ENCODE measurements at regions not wholly inside any gene's neighbourhood (a gene's known extent, or its start where the extent isn't known, plus 50 kb on each side); places are given as distances from the start of the nearest gene placed in this dataset.

DNA sequence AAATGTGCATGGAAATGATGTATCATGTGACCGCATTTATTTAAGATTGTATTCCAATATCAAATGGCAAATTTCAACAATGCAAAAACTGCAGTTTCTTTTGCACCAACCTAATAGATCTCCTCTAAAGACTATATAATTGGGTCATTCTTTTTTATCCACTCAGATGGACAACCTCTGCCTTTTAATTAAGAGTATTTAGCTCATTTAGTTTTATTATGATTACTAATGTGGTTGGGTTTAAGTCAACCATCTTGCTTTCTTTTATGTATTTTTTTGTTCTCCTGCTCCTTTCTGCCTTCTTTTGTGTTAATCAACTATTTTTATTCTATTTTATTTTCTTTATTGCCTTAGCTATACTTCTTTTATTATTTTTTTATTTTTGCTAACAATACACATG lies 468.5 kb upstream of the MKI67 start:
- Mint-ChIP-seq H3K36me3 (ENCODE audit: insufficient read depth) (no peaks in the 10 kb centered on the region), H3K4me3 (no peak overlapping the region), H3K27me3 (no peaks in the 10 kb centered on the region), H3K9me3 (peaks cover 0 to 2% of the 10 kb centered on the region in 2 donors), H3K4me1 (ENCODE audit: low read depth in 2 of 2) (no peaks in the 10 kb centered on the region), H3K27ac (no peak overlapping the region)
- DNase-seq (no peak), ATAC-seq (replicated peaks) (no peak)

- H3K27me3 Mint-ChIP-seq = no peaks in the 10 kb centered on the region
- no peaks in the 10 kb centered on the region for H3K36me3 Mint-ChIP-seq (ENCODE audit: insufficient read depth)
- no peaks in the 10 kb centered on the region for H3K4me1 Mint-ChIP-seq (ENCODE audit: low read depth in 2 of 2)
- no peak for ATAC-seq (replicated peaks)
- DNase-seq = no peak
- H3K9me3 Mint-ChIP-seq = peaks cover 0 to 2% of the 10 kb centered on the region in 2 donors
- H3K4me3 Mint-ChIP-seq = no peak overlapping the region
- no peak overlapping the region for H3K27ac Mint-ChIP-seq
These were observed 470.7 kb upstream of the MKI67 start for GRCh38 chr10:128596906-128597305.

DNA sequence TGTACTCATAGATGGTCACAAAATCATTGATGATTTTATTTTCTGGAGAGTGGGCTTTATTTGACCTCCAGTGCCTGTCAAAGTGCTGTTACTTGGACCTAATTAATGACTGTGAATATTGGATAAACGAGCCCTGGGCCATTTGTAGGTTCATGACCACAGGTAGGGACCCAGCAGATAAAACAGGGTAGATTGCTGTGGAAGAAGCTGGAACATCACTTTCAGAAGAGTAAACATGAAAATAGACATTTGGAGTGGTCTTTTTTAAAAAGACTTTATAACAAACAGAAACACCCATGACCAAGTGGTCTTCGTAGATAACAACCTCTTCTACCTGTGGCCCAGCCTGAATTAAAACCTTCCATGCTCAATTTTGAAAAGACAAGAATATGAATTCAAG lies 472.8 kb upstream of the MKI67 start:
- Mint-ChIP-seq H3K9me3 (no peaks in the 10 kb centered on the region), H3K4me3 (no peak overlapping the region)
- no peak for ATAC-seq (replicated peaks)

DNA sequence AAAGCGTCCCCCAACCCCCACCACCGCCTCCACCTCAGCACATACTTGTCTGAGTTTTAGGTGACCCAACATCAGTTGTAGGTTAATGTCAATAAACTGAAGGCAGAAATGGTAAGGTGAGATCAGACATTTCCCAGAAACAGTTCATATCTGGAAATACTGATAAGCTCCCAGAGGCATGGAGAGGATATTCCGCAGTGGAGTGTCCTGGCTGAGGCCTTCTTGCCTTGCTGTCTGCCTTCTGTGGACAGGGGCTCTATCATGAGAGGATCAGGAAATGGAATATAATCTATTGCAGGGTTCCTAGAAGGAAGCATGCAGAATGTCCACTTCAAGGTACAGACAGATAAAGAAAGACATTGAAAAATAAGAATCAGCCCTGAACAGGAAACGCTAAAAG lies 473.3 kb upstream of the MKI67 start:
- H3K4me1 Mint-ChIP-seq (ENCODE audit: low read depth in 2 of 2) = no peaks in the 10 kb centered on the region
- ATAC-seq (replicated peaks) (no peak), DNase-seq (no peak)
- no peak overlapping the region for H3K27ac Mint-ChIP-seq
- H3K4me3 Mint-ChIP-seq = no peak overlapping the region
- H3K36me3 Mint-ChIP-seq (ENCODE audit: insufficient read depth) = no peaks in the 10 kb centered on the region
- H3K9me3 Mint-ChIP-seq = no peaks in the 10 kb centered on the region
- H3K27me3 Mint-ChIP-seq = peaks cover 0 to 9% of the 10 kb centered on the region in 2 donors

More for the DNA sequence above, 472.8 kb upstream of the MKI67 start:
- Mint-ChIP-seq H3K36me3 (ENCODE audit: insufficient read depth) (no peaks in the 10 kb centered on the region), H3K27ac (no peak overlapping the region), H3K4me1 (ENCODE audit: low read depth in 2 of 2) (no peaks in the 10 kb centered on the region), H3K27me3 (peaks cover 0 to 9% of the 10 kb centered on the region in 2 donors)
- DNase-seq = no peak

GRCh38 chr10:128602183-128602582 lies 476.0 kb upstream of the MKI67 start:
- no peaks in the 10 kb centered on the region for H3K36me3 Mint-ChIP-seq (ENCODE audit: insufficient read depth)
- H3K4me1 Mint-ChIP-seq (ENCODE audit: low read depth in 2 of 2) = no peaks in the 10 kb centered on the region
- ATAC-seq (replicated peaks) = no peak
- no peak overlapping the region for H3K27ac Mint-ChIP-seq
- H3K4me3 Mint-ChIP-seq = no peak overlapping the region
- H3K9me3 Mint-ChIP-seq = no peaks in the 10 kb centered on the region
- no peak for DNase-seq
- H3K27me3 Mint-ChIP-seq = peaks cover 0 to 9% of the 10 kb centered on the region in 2 donors

DNA sequence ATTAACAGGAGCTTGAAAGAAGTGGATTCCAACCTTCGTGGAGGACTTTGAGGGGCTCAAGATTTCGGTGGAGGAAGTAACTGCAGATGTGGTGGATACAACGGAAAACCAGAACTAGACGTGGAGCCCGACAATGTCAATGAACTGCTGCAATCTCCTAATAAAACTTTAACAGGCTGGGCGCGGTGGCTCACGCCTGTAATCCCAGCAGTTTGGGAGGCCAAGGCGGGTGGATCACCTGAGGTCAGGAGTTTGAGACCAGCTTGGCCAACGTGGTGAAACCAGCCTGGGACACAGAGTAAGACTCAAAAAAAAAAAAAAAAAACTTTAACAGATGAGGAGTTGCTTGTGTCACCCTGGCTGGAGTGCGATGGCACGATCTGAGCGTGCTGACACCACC lies 477.8 kb upstream of the MKI67 start:
- Mint-ChIP-seq H3K4me3 (no peak overlapping the region), H3K27me3 (peaks cover 0 to 9% of the 10 kb centered on the region in 2 donors)
- no peak for ATAC-seq (replicated peaks)

GRCh38 chr10:128605180-128605579 lies 479.0 kb upstream of the MKI67 start:
- Mint-ChIP-seq H3K9me3 (no peaks in the 10 kb centered on the region), H3K36me3 (ENCODE audit: insufficient read depth) (no peaks in the 10 kb centered on the region), H3K4me1 (ENCODE audit: low read depth in 2 of 2) (no peaks in the 10 kb centered on the region), H3K4me3 (no peak overlapping the region), H3K27me3 (peaks cover 0 to 9% of the 10 kb centered on the region in 2 donors), H3K27ac (no peak overlapping the region)
- no peak for DNase-seq
- no peak for ATAC-seq (replicated peaks)

More for the DNA sequence above, 477.8 kb upstream of the MKI67 start:
- no peak for DNase-seq
- H3K36me3 Mint-ChIP-seq (ENCODE audit: insufficient read depth) = no peaks in the 10 kb centered on the region
- no peaks in the 10 kb centered on the region for H3K9me3 Mint-ChIP-seq
- no peak overlapping the region for H3K27ac Mint-ChIP-seq
- no peaks in the 10 kb centered on the region for H3K4me1 Mint-ChIP-seq (ENCODE audit: low read depth in 2 of 2)

- no peaks in the 10 kb centered on the region for H3K9me3 Mint-ChIP-seq
- H3K4me1 Mint-ChIP-seq (ENCODE audit: low read depth in 2 of 2) = no peaks in the 10 kb centered on the region
- H3K4me3 Mint-ChIP-seq = no peak overlapping the region
- H3K27ac Mint-ChIP-seq = no peak overlapping the region
- no peak for ATAC-seq (replicated peaks)
- H3K36me3 Mint-ChIP-seq (ENCODE audit: insufficient read depth) = no peaks in the 10 kb centered on the region
- DNase-seq = no peak
- H3K27me3 Mint-ChIP-seq = peaks cover 0 to 9% of the 10 kb centered on the region in 2 donors
These were observed 479.8 kb upstream of the MKI67 start for GRCh38 chr10:128606055-128606454.

- no peak overlapping the region for H3K4me3 Mint-ChIP-seq
- ATAC-seq (replicated peaks) = no peak
- no peaks in the 10 kb centered on the region for H3K9me3 Mint-ChIP-seq
- DNase-seq = no peak
- no peak overlapping the region for H3K27ac Mint-ChIP-seq
- no peaks in the 10 kb centered on the region for H3K4me1 Mint-ChIP-seq (ENCODE audit: low read depth in 2 of 2)
- H3K36me3 Mint-ChIP-seq (ENCODE audit: insufficient read depth) = peaks cover under 1% of the 10 kb centered on the region
- H3K27me3 Mint-ChIP-seq = no peaks in the 10 kb centered on the region
These were observed 482.6 kb upstream of the MKI67 start for GRCh38 chr10:128608791-128609190.

- no peaks in the 10 kb centered on the region for H3K4me1 Mint-ChIP-seq (ENCODE audit: low read depth in 2 of 2)
- no peak for ATAC-seq (replicated peaks)
- peaks cover 2% of the 10 kb centered on the region for H3K36me3 Mint-ChIP-seq (ENCODE audit: insufficient read depth)
- H3K27ac Mint-ChIP-seq = no peak overlapping the region
- H3K27me3 Mint-ChIP-seq = no peaks in the 10 kb centered on the region
- H3K4me3 Mint-ChIP-seq = no peak overlapping the region
- no peaks in the 10 kb centered on the region for H3K9me3 Mint-ChIP-seq
- no peak for DNase-seq
These were observed 483.2 kb upstream of the MKI67 start for GRCh38 chr10:128609460-128609859.

GRCh38 chr10:128610113-128610512 lies 483.9 kb upstream of the MKI67 start:
- no peak overlapping the region for H3K27ac Mint-ChIP-seq
- ATAC-seq (replicated peaks) (no peak), DNase-seq (no peak)
- no peak overlapping the region for H3K4me3 Mint-ChIP-seq
- no peaks in the 10 kb centered on the region for H3K27me3 Mint-ChIP-seq
- H3K4me1 Mint-ChIP-seq (ENCODE audit: low read depth in 2 of 2) = no peaks in the 10 kb centered on the region
- peaks cover 2% of the 10 kb centered on the region for H3K36me3 Mint-ChIP-seq (ENCODE audit: insufficient read depth)
- no peaks in the 10 kb centered on the region for H3K9me3 Mint-ChIP-seq

DNA sequence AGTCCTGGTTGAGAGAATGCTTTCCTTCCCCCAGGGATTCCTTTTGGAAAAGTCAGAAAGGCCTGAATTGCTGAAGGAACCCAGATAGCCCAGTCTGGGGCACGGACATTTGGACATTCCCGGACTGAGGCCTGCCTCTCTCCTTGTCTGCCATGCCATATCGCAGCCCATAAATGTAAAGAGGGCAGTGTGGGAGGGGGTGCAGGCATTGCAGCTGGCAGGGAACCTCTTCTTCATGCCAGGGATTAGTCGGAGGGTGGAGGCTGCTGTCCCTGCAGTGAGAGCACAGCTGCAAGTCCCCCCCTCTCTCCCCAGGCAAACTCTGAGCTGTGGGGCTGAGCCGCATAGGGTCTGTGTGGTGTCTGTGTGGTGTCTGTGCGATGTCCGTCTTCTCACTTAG lies 486.0 kb upstream of the MKI67 start:
- no peak overlapping the region for H3K4me3 Mint-ChIP-seq
- H3K36me3 Mint-ChIP-seq (ENCODE audit: insufficient read depth) = peaks cover 2% of the 10 kb centered on the region
- H3K27ac Mint-ChIP-seq = no peak overlapping the region
- no peak for ATAC-seq (replicated peaks)
- no peaks in the 10 kb centered on the region for H3K9me3 Mint-ChIP-seq
- H3K4me1 Mint-ChIP-seq (ENCODE audit: low read depth in 2 of 2) = no peaks in the 10 kb centered on the region
- no peak for DNase-seq
- no peaks in the 10 kb centered on the region for H3K27me3 Mint-ChIP-seq

DNA sequence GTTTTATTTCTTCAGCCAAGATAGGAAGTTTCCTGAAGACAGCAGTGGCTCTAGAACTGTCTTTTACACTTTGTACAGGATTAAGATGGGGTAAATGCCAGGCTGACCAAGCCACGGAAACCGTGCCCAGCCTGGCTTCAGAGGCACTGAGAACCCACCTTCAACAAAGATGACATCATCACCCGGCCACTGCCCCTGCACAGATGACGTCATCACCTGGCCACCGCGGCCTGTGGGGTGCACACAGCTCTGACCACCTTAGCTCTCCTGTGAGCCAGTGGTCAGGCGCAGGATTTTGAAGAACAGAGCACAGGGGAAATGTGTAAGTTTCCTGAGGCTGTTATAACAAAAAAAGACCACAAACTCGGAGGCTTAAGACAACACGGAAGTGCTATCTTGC lies 486.4 kb upstream of the MKI67 start:
- DNase-seq (no peak), ATAC-seq (replicated peaks) (no peak)
- Mint-ChIP-seq H3K36me3 (ENCODE audit: insufficient read depth) (peaks cover 2% of the 10 kb centered on the region), H3K9me3 (no peaks in the 10 kb centered on the region), H3K27me3 (no peaks in the 10 kb centered on the region), H3K27ac (no peak overlapping the region), H3K4me1 (ENCODE audit: low read depth in 2 of 2) (no peaks in the 10 kb centered on the region), H3K4me3 (no peak overlapping the region)

- Mint-ChIP-seq H3K27ac (no peak overlapping the region), H3K4me3 (no peak overlapping the region), H3K9me3 (no peaks in the 10 kb centered on the region)
These were observed 487.9 kb upstream of the MKI67 start for GRCh38 chr10:128614016-128614605.

More at GRCh38 chr10:128614016-128614605, 487.9 kb upstream of the MKI67 start:
- Mint-ChIP-seq H3K27me3 (peaks cover 0 to 9% of the 10 kb centered on the region in 2 donors), H3K4me1 (ENCODE audit: low read depth in 2 of 2) (no peaks in the 10 kb centered on the region), H3K36me3 (ENCODE audit: insufficient read depth) (peaks cover 2% of the 10 kb centered on the region)
- DNase-seq (no peak), ATAC-seq (replicated peaks) (no peak)

Measured in effector memory CD8-positive, alpha-beta T cell (primary cell).